ENCODE measurements at regions not wholly inside any gene's neighbourhood (a gene's known extent, or its start where the extent isn't known, plus 50 kb on each side); places are given as distances from the start of the nearest gene placed in this dataset.

GRCh38 chr5:99032234-99033013, 103.6 kb upstream of the CHD1 start:
- no peaks in the 10 kb centered on the region for H3K9me3 Mint-ChIP-seq
- H3K79me2 ChIP-seq (ENCODE audit: insufficient read depth, low read length) = no peaks in the 10 kb centered on the region
- H3K4me2 ChIP-seq (replicated peaks; ENCODE audit: extremely low read depth, low read length, poor library complexity, severe bottlenecking) = peak overlapping the region; percentile 79
- intact Hi-C loops (cut with micrococcal nuclease) = loop anchor here (5.0 kb wide), 3 partner anchors 40 to 125 kb away; partner anchors contain the start of gene CHD1 (in 1 of the 2)
- peak; percentile 39 to 65 (median 63) for DNase-seq
- H2AFZ ChIP-seq (ENCODE audit: insufficient read depth, low read depth, low read length, poor library complexity, severe bottlenecking) = peak overlapping the region; percentile 83
- peak overlapping the region; percentile 76 to 94 for H3K4me3 Mint-ChIP-seq
- peak overlapping the region; percentile 45 to 98 (median 82) for H3K4me3 ChIP-seq (replicated peaks in 1 of 3; ENCODE audit: low read depth in 2 of 3, low read length in 3 of 3)
- peaks cover 0 to 4% (median 0%) of the 10 kb centered on the region in 3 donors for H3K27me3 Mint-ChIP-seq (ENCODE audit: low read depth in 3 of 3)
- whole genome bisulfite sequencing (ENCODE audit: insufficient coverage) = 25% methylated on average over 3 of the region's 7 CpGs
- no peaks in the 10 kb centered on the region for H3K36me3 Mint-ChIP-seq
- H3K4me1 Mint-ChIP-seq = peaks cover 65% of the 10 kb centered on the region
- peak overlapping the region; percentile 50 for H3K9ac ChIP-seq (ENCODE audit: insufficient read depth, low read length, poor library complexity, severe bottlenecking)
- H4K20me1 ChIP-seq (ENCODE audit: insufficient read depth, low read length) = no peaks in the 10 kb centered on the region
- no peaks in the 10 kb centered on the region for H3K36me3 ChIP-seq (replicated peaks in 1 of 2; ENCODE audit: control insufficient read depth in 1 of 2, insufficient read depth in 2 of 2, low read length in 2 of 2)
- H3K9me3 ChIP-seq (replicated peaks in 1 of 2; ENCODE audit: control insufficient read depth in 1 of 2, insufficient read depth in 1 of 2, low read length in 2 of 2) = no peaks in the 10 kb centered on the region
- H3K27ac Mint-ChIP-seq = peak overlapping the region in 6 of 7 donors; percentile 14 to 91 (median 80)
- H3K27me3 ChIP-seq (ENCODE audit: control insufficient read depth in 2 of 2, insufficient read depth in 2 of 2, low read length in 2 of 2) = no peaks in the 10 kb centered on the region
- peaks cover 50 to 67% of the 10 kb centered on the region in 2 donors for H3K4me1 ChIP-seq (ENCODE audit: control insufficient read depth in 1 of 2, insufficient read depth in 2 of 2, low read length in 2 of 2)
- peak overlapping the region in 1 of 2 donors; percentile 78 for H3K27ac ChIP-seq (ENCODE audit: low read depth in 1 of 2, low read length in 2 of 2)
- peak; percentile 81 for TF ChIP-seq CTCF (IDR thresholded peaks at IDR 0.05)

- Histone ChIP-seq H3K79me2 (ENCODE audit: insufficient read depth, low read length) (no peaks in the 10 kb centered on the region), H3K4me2 (replicated peaks; ENCODE audit: extremely low read depth, low read length, poor library complexity, severe bottlenecking) (peak overlapping the region; percentile 18), H3K4me3 (replicated peaks in 1 of 3; ENCODE audit: low read depth in 2 of 3, low read length in 3 of 3) (peak overlapping the region in 1 of 3 experiments; percentile 7), H3K27me3 (ENCODE audit: control insufficient read depth in 2 of 2, insufficient read depth in 2 of 2, low read length in 2 of 2) (no peaks in the 10 kb centered on the region), H2AFZ (ENCODE audit: insufficient read depth, low read depth, low read length, poor library complexity, severe bottlenecking) (no peak overlapping the region), H3K9me3 (replicated peaks in 1 of 2; ENCODE audit: control insufficient read depth in 1 of 2, insufficient read depth in 1 of 2, low read length in 2 of 2) (no peaks in the 10 kb centered on the region), H3K9ac (ENCODE audit: insufficient read depth, low read length, poor library complexity, severe bottlenecking) (no peak overlapping the region), H4K20me1 (ENCODE audit: insufficient read depth, low read length) (no peaks in the 10 kb centered on the region), H3K27ac (ENCODE audit: low read depth in 1 of 2, low read length in 2 of 2) (peak overlapping the region; percentile 46 to 61), H3K36me3 (replicated peaks in 1 of 2; ENCODE audit: control insufficient read depth in 1 of 2, insufficient read depth in 2 of 2, low read length in 2 of 2) (no peaks in the 10 kb centered on the region), H3K4me1 (ENCODE audit: control insufficient read depth in 1 of 2, insufficient read depth in 2 of 2, low read length in 2 of 2) (peaks cover 62 to 80% of the 10 kb centered on the region in 2 donors)
- peak overlapping the region; percentile 18 to 89 (median 76) for H3K27ac Mint-ChIP-seq
- H3K4me3 Mint-ChIP-seq = no peak overlapping the region
- peaks cover 74% of the 10 kb centered on the region for H3K4me1 Mint-ChIP-seq
- intact Hi-C loops (cut with micrococcal nuclease) = loop anchor here (5.0 kb wide), 3 partner anchors 39 to 124 kb away; partner anchors contain the start of gene CHD1 (in 1 of the 2)
- no peaks in the 10 kb centered on the region for H3K9me3 Mint-ChIP-seq
- H3K36me3 Mint-ChIP-seq = no peaks in the 10 kb centered on the region
- TF ChIP-seq CTCF (IDR thresholded peaks at IDR 0.05) = no peak
- peak; percentile 12 to 42 (median 23) for DNase-seq
- H3K27me3 Mint-ChIP-seq (ENCODE audit: low read depth in 3 of 3) = peaks cover 0 to 3% (median 0%) of the 10 kb centered on the region in 3 donors
Measured at GRCh38 chr5:99030906-99031440, 102.2 kb upstream of the CHD1 start.
